ENCODE measurements at regions not wholly inside any gene's neighbourhood (a gene's known extent, or its start where the extent isn't known, plus 50 kb on each side); places are given as distances from the start of the nearest gene placed in this dataset.

GRCh38 chrX:116267511-116268040, 97.0 kb downstream of the AGTR2 start:
- no peak for TF ChIP-seq CTCF (IDR thresholded peaks at IDR 0.05)
- Mint-ChIP-seq H3K36me3 (ENCODE audit: low read depth) (no peaks in the 10 kb centered on the region), H3K4me3 (no peak overlapping the region), H3K9me3 (peaks cover 4% of the 10 kb centered on the region), H3K27ac (no peak overlapping the region), H3K4me1 (ENCODE audit: low read depth) (no peaks in the 10 kb centered on the region), H3K27me3 (ENCODE audit: insufficient read depth) (no peaks in the 10 kb centered on the region; the same call in 1 of the 2 replicates)
- DNase-seq = no peak

GRCh38 chrX:116272322-116272721, 101.8 kb downstream of the AGTR2 start:
- Mint-ChIP-seq H3K27me3 (ENCODE audit: insufficient read depth) (no peaks in the 10 kb centered on the region; the same call in 1 of the 2 replicates), H3K4me1 (ENCODE audit: low read depth) (no peaks in the 10 kb centered on the region; the same call in 1 of the 2 replicates), H3K9me3 (peaks cover 10% of the 10 kb centered on the region), H3K27ac (peak overlapping the region; percentile 42; the same call in 1 of the 2 replicates), H3K36me3 (ENCODE audit: low read depth) (no peaks in the 10 kb centered on the region), H3K4me3 (no peak overlapping the region)
- no peak for TF ChIP-seq CTCF (IDR thresholded peaks at IDR 0.05)
- DNase-seq = peak; percentile 0

- Mint-ChIP-seq H3K4me3 (no peak overlapping the region), H3K9me3 (peaks cover 10% of the 10 kb centered on the region), H3K27me3 (ENCODE audit: insufficient read depth) (no peaks in the 10 kb centered on the region; the same call in 1 of the 2 replicates), H3K4me1 (ENCODE audit: low read depth) (no peaks in the 10 kb centered on the region; the same call in 1 of the 2 replicates), H3K36me3 (ENCODE audit: low read depth) (no peaks in the 10 kb centered on the region), H3K27ac (peak overlapping the region; percentile 45; the same call in 1 of the 2 replicates)
- no peak for DNase-seq
- TF ChIP-seq CTCF (IDR thresholded peaks at IDR 0.05) = no peak
These were observed 102.3 kb downstream of the AGTR2 start for GRCh38 chrX:116272861-116273260.

GRCh38 chrX:116276261-116276660, 105.7 kb downstream of the AGTR2 start:
- no peaks in the 10 kb centered on the region for H3K27me3 Mint-ChIP-seq (ENCODE audit: insufficient read depth)
- H3K4me3 Mint-ChIP-seq = no peak overlapping the region
- no peak for TF ChIP-seq CTCF (IDR thresholded peaks at IDR 0.05)
- DNase-seq = no peak
- no peaks in the 10 kb centered on the region; the same call in 1 of the 2 replicates for H3K4me1 Mint-ChIP-seq (ENCODE audit: low read depth)
- no peaks in the 10 kb centered on the region for H3K36me3 Mint-ChIP-seq (ENCODE audit: low read depth)
- peaks cover 10% of the 10 kb centered on the region for H3K9me3 Mint-ChIP-seq
- no peak overlapping the region for H3K27ac Mint-ChIP-seq

GRCh38 chrX:116277351-116278225, 107.0 kb downstream of the AGTR2 start:
- Mint-ChIP-seq H3K27me3 (ENCODE audit: insufficient read depth) (no peaks in the 10 kb centered on the region), H3K4me1 (ENCODE audit: low read depth) (no peaks in the 10 kb centered on the region; the same call in 1 of the 2 replicates), H3K4me3 (no peak overlapping the region), H3K36me3 (ENCODE audit: low read depth) (no peaks in the 10 kb centered on the region), H3K27ac (no peak overlapping the region), H3K9me3 (peaks cover 6% of the 10 kb centered on the region; the same call in 1 of the 2 replicates)
- no peak for TF ChIP-seq CTCF (IDR thresholded peaks at IDR 0.05)
- DNase-seq = no peak
